ENCODE measurements at regions not wholly inside any gene's neighbourhood (a gene's known extent, or its start where the extent isn't known, plus 50 kb on each side); places are given as distances from the start of the nearest gene placed in this dataset.

GRCh38 chr6:166045860-166046200, 121.8 kb downstream of the TBXT start:
- Mint-ChIP-seq H3K27me3 (ENCODE audit: unreplicated experiment) (no peaks in the 10 kb centered on the region), H3K4me3 (ENCODE audit: unreplicated experiment) (no peak overlapping the region), H3K4me1 (ENCODE audit: low read depth, unreplicated experiment) (no peaks in the 10 kb centered on the region), H3K9me3 (ENCODE audit: unreplicated experiment) (peaks cover 1% of the 10 kb centered on the region), H3K27ac (ENCODE audit: unreplicated experiment) (no peak overlapping the region), H3K36me3 (ENCODE audit: unreplicated experiment) (no peaks in the 10 kb centered on the region)
- no peak for TF ChIP-seq CTCF (IDR thresholded peaks at IDR 0.05; ENCODE audit: partially characterized antibody, unreplicated experiment)
- no peak for DNase-seq

GRCh38 chr6:166045173-166045859, 122.3 kb downstream of the TBXT start:
- no peaks in the 10 kb centered on the region for H3K4me1 Mint-ChIP-seq (ENCODE audit: low read depth, unreplicated experiment)
- no peaks in the 10 kb centered on the region for H3K36me3 Mint-ChIP-seq (ENCODE audit: unreplicated experiment)
- no peaks in the 10 kb centered on the region for H3K27me3 Mint-ChIP-seq (ENCODE audit: unreplicated experiment)
- DNase-seq: no peak
- no peak overlapping the region for H3K4me3 Mint-ChIP-seq (ENCODE audit: unreplicated experiment)
- TF ChIP-seq CTCF (IDR thresholded peaks at IDR 0.05; ENCODE audit: partially characterized antibody, unreplicated experiment): no peak
- no peak overlapping the region for H3K27ac Mint-ChIP-seq (ENCODE audit: unreplicated experiment)
- H3K9me3 Mint-ChIP-seq (ENCODE audit: unreplicated experiment): peaks cover 1% of the 10 kb centered on the region

- Mint-ChIP-seq H3K27ac (ENCODE audit: unreplicated experiment) (no peak overlapping the region), H3K36me3 (ENCODE audit: unreplicated experiment) (peaks cover 5% of the 10 kb centered on the region), H3K27me3 (ENCODE audit: unreplicated experiment) (no peaks in the 10 kb centered on the region), H3K4me3 (ENCODE audit: unreplicated experiment) (no peak overlapping the region), H3K9me3 (ENCODE audit: unreplicated experiment) (peaks cover 4% of the 10 kb centered on the region), H3K4me1 (ENCODE audit: low read depth, unreplicated experiment) (no peaks in the 10 kb centered on the region)
- no peak for TF ChIP-seq CTCF (IDR thresholded peaks at IDR 0.05; ENCODE audit: partially characterized antibody, unreplicated experiment)
- no peak for DNase-seq
These were observed 126.4 kb downstream of the TBXT start for GRCh38 chr6:166041277-166041676.

- Mint-ChIP-seq H3K9me3 (ENCODE audit: unreplicated experiment) (peaks cover 4% of the 10 kb centered on the region), H3K4me1 (ENCODE audit: low read depth, unreplicated experiment) (no peaks in the 10 kb centered on the region), H3K27me3 (ENCODE audit: unreplicated experiment) (no peaks in the 10 kb centered on the region), H3K4me3 (ENCODE audit: unreplicated experiment) (no peak overlapping the region), H3K36me3 (ENCODE audit: unreplicated experiment) (peaks cover 5% of the 10 kb centered on the region), H3K27ac (ENCODE audit: unreplicated experiment) (no peak overlapping the region)
- no peak for DNase-seq
- no peak for TF ChIP-seq CTCF (IDR thresholded peaks at IDR 0.05; ENCODE audit: partially characterized antibody, unreplicated experiment)
These were observed 127.4 kb downstream of the TBXT start for GRCh38 chr6:166040292-166040691.

- Mint-ChIP-seq H3K4me1 (ENCODE audit: low read depth, unreplicated experiment) (no peaks in the 10 kb centered on the region), H3K27ac (ENCODE audit: unreplicated experiment) (no peak overlapping the region), H3K4me3 (ENCODE audit: unreplicated experiment) (no peak overlapping the region), H3K27me3 (ENCODE audit: unreplicated experiment) (no peaks in the 10 kb centered on the region), H3K36me3 (ENCODE audit: unreplicated experiment) (peaks cover 5% of the 10 kb centered on the region), H3K9me3 (ENCODE audit: unreplicated experiment) (peaks cover 4% of the 10 kb centered on the region)
- TF ChIP-seq CTCF (IDR thresholded peaks at IDR 0.05; ENCODE audit: partially characterized antibody, unreplicated experiment): no peak
- no peak for DNase-seq
These were observed 131.1 kb downstream of the TBXT start for GRCh38 chr6:166036316-166037095.
